ENCODE measurements at regions not wholly inside any gene's neighbourhood (a gene's known extent, or its start where the extent isn't known, plus 50 kb on each side); places are given as distances from the start of the nearest gene placed in this dataset.
"Not testable (repeated sequence)": the region's sequence is repeated elsewhere in the genome, so short reads cannot be mapped to it uniquely, and the experiment has no call there.

DNA sequence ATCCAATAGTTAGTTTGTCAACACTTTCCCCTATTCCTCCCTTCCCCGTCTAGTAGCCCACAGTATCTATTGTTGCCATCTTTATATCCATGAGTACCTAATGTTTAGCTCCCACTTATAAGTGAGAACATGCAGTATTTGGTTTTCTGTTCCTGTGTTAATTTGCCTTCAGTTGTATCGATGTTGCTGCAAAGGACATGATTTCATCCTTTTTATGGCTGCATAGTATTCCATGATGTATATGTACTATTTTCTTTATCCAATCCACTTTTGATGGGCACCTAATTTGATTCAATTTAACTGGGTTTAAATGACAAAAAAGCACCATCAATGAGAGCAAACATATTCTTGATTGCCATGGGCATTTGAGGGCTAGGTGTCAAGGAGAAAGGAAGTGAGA, 321.5 kb upstream of the TBX18 start:
- no peaks in the 10 kb centered on the region for H3K4me1 ChIP-seq (ENCODE audit: control insufficient read depth in 2 of 2, insufficient read depth in 2 of 2, low read length in 2 of 2)
- H3K4me3 ChIP-seq (ENCODE audit: low read length in 2 of 2), result no peak overlapping the region
- no peaks in the 10 kb centered on the region for H3K27me3 ChIP-seq (ENCODE audit: control insufficient read depth in 2 of 2, insufficient read depth in 1 of 2, low read length in 1 of 2)
- H3K27ac ChIP-seq (ENCODE audit: low read depth in 1 of 2, low read length in 1 of 2), result no peak overlapping the region
- H3K36me3 ChIP-seq (ENCODE audit: control insufficient read depth in 2 of 2, insufficient read depth in 2 of 2, low read length in 1 of 2), result no peaks in the 10 kb centered on the region
- WGBS, result 96% methylated on average over 2 of the region's 2 CpGs
- no peaks in the 10 kb centered on the region for H3K9me3 ChIP-seq (ENCODE audit: control insufficient read depth in 2 of 2, insufficient read depth in 1 of 2, low read length in 1 of 2)
- DNase-seq (ENCODE audit: low read depth in 6 of 9, low spot score in 9 of 9), result no peak

DNA sequence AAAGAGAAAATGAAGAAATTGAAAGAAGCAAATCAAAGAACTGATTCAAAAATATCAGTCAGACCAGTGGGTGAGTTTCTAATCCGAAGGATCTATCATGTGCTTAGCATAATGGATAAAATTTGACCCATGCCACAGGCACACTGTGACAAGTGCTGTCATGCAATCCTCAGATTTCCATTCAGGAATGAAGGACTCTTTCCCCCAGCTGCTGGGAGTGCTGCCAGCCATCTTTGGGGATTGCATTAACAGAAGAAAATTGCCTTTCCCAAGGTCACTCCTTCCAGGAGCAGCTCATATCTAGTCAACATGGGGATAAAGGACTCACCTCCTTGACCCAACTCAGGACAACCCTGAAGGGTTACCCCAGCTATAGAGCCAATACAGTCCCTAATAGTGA, 316.7 kb upstream of the TBX18 start:
- no peak for DNase-seq (ENCODE audit: low read depth in 6 of 9, low spot score in 9 of 9)
- 85% methylated on average over 1 of the region's 1 CpG for WGBS
- Histone ChIP-seq H3K4me3 (ENCODE audit: low read length in 2 of 2) (no peak overlapping the region), H3K4me1 (ENCODE audit: control insufficient read depth in 2 of 2, insufficient read depth in 2 of 2, low read length in 2 of 2) (no peaks in the 10 kb centered on the region), H3K27me3 (ENCODE audit: control insufficient read depth in 2 of 2, insufficient read depth in 1 of 2, low read length in 1 of 2) (no peaks in the 10 kb centered on the region), H3K9me3 (ENCODE audit: control insufficient read depth in 2 of 2, insufficient read depth in 1 of 2, low read length in 1 of 2) (no peaks in the 10 kb centered on the region), H3K36me3 (ENCODE audit: control insufficient read depth in 2 of 2, insufficient read depth in 2 of 2, low read length in 1 of 2) (no peaks in the 10 kb centered on the region), H3K27ac (ENCODE audit: low read depth in 1 of 2, low read length in 1 of 2) (no peak overlapping the region)

DNA sequence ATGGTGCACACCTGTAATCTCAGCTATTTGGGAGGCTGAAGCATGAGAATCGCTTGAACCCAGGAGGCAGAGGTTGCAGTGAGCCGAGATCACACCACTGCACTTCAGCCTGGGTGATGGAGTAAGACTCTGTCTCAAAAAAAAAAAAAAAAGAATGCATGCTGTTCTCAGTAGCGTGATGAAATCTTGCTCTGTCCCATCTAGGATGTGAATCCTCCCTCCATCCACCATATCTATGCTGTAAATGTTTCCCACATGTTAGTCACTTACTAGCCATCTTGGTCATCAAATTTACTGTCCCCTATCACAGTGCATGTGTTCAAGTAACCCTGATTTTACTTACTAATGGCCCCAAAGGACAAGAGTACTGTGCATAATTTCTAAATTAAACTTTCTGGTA, 315.4 kb upstream of the TBX18 start:
- no peak overlapping the region for H3K4me3 ChIP-seq (ENCODE audit: low read length in 2 of 2)
- no peak overlapping the region for H3K27ac ChIP-seq (ENCODE audit: low read depth in 1 of 2, low read length in 1 of 2)
- DNase-seq (ENCODE audit: low read depth in 6 of 9, low spot score in 9 of 9), result no peak
- no peaks in the 10 kb centered on the region for H3K27me3 ChIP-seq (ENCODE audit: control insufficient read depth in 2 of 2, insufficient read depth in 1 of 2, low read length in 1 of 2)
- H3K36me3 ChIP-seq (ENCODE audit: control insufficient read depth in 2 of 2, insufficient read depth in 2 of 2, low read length in 1 of 2), result no peaks in the 10 kb centered on the region
- 94% methylated on average over 3 of the region's 3 CpGs for WGBS
- no peaks in the 10 kb centered on the region for H3K4me1 ChIP-seq (ENCODE audit: control insufficient read depth in 2 of 2, insufficient read depth in 2 of 2, low read length in 2 of 2)
- H3K9me3 ChIP-seq (ENCODE audit: control insufficient read depth in 2 of 2, insufficient read depth in 1 of 2, low read length in 1 of 2), result no peaks in the 10 kb centered on the region

DNA sequence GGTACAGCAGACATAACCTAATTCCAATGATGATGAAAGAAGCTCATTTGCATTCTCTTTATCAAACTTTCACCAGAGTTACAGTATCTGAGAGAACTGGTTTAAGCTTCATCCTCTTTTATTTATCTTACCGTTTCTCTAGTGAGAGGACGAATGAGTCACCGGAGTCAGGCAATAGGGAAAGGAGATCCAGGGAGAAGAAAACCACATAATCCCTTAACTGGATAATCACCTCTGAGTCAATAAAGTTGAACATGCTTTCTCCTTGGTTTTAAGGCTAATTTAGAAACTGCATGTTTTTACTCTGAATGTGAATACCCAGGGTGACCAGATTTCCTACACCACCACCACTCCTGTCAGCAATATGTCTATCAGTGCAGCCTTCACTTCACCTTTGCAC, 313.7 kb upstream of the TBX18 start:
- Histone ChIP-seq H3K4me3 (ENCODE audit: low read length in 2 of 2) (no peak overlapping the region), H3K9me3 (ENCODE audit: control insufficient read depth in 2 of 2, insufficient read depth in 1 of 2, low read length in 1 of 2) (no peaks in the 10 kb centered on the region), H3K36me3 (ENCODE audit: control insufficient read depth in 2 of 2, insufficient read depth in 2 of 2, low read length in 1 of 2) (no peaks in the 10 kb centered on the region), H3K4me1 (ENCODE audit: control insufficient read depth in 2 of 2, insufficient read depth in 2 of 2, low read length in 2 of 2) (no peaks in the 10 kb centered on the region), H3K27me3 (ENCODE audit: control insufficient read depth in 2 of 2, insufficient read depth in 1 of 2, low read length in 1 of 2) (no peaks in the 10 kb centered on the region), H3K27ac (ENCODE audit: low read depth in 1 of 2, low read length in 1 of 2) (no peak overlapping the region)
- DNase-seq (ENCODE audit: low read depth in 6 of 9, low spot score in 9 of 9), result no peak
- 94% methylated on average over 3 of the region's 3 CpGs for WGBS

DNA sequence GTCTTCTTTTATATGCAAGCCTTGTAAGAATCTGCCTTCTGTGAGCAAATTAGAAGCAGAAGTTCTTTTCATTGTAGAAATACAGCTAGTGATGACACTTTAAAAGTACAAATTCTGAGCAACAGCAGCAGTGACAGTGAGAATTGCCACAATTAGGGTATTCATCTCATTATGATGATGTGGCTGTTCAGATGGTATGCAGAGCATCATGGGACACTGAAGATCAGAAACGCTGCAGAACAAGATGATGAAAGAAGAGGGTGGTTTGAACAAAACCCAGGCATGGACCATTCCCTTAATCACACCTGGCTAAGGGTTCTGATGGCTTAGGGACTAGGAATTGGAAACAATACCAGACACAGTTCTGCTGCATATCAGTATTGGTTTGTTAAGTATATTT, 312.7 kb upstream of the TBX18 start:
- WGBS, result 58% methylated on average over 1 of the region's 1 CpG
- Histone ChIP-seq H3K36me3 (ENCODE audit: control insufficient read depth in 2 of 2, insufficient read depth in 2 of 2, low read length in 1 of 2) (no peaks in the 10 kb centered on the region), H3K4me3 (ENCODE audit: low read length in 2 of 2) (no peak overlapping the region), H3K4me1 (ENCODE audit: control insufficient read depth in 2 of 2, insufficient read depth in 2 of 2, low read length in 2 of 2) (no peaks in the 10 kb centered on the region), H3K27me3 (ENCODE audit: control insufficient read depth in 2 of 2, insufficient read depth in 1 of 2, low read length in 1 of 2) (no peaks in the 10 kb centered on the region), H3K9me3 (ENCODE audit: control insufficient read depth in 2 of 2, insufficient read depth in 1 of 2, low read length in 1 of 2) (no peaks in the 10 kb centered on the region), H3K27ac (ENCODE audit: low read depth in 1 of 2, low read length in 1 of 2) (no peak overlapping the region)
- DNase-seq (ENCODE audit: low read depth in 6 of 9, low spot score in 9 of 9), result no peak

DNA sequence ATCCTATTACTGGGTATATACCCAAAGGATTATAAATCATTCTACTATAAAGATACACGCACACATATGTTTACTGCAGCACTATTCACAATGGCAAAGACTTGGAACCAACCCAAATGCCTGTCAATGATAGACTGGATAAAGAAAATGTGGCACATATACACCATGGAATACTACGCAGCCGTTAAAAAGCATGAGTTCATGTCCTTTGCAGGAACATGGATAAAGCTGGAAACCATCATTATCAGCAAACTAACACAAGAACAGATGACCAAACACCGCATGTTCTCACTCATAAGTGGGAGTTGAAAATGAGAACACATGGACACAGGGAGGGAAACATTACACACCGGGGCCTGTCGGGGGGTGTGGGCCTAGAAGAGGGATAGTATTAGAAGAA, 307.4 kb upstream of the TBX18 start:
- not testable (repeated sequence) for DNase-seq (ENCODE audit: low read depth in 6 of 9, low spot score in 9 of 9); H3K4me3 ChIP-seq (ENCODE audit: low read length in 2 of 2); H3K4me1 ChIP-seq (ENCODE audit: control insufficient read depth in 2 of 2, insufficient read depth in 2 of 2, low read length in 2 of 2); H3K9me3 ChIP-seq (ENCODE audit: control insufficient read depth in 2 of 2, insufficient read depth in 1 of 2, low read length in 1 of 2); H3K27ac ChIP-seq (ENCODE audit: low read depth in 1 of 2, low read length in 1 of 2); H3K36me3 ChIP-seq (ENCODE audit: control insufficient read depth in 2 of 2, insufficient read depth in 2 of 2, low read length in 1 of 2); H3K27me3 ChIP-seq (ENCODE audit: control insufficient read depth in 2 of 2, insufficient read depth in 1 of 2, low read length in 1 of 2)
- WGBS, result 89% methylated on average over 6 of the region's 6 CpGs

DNA sequence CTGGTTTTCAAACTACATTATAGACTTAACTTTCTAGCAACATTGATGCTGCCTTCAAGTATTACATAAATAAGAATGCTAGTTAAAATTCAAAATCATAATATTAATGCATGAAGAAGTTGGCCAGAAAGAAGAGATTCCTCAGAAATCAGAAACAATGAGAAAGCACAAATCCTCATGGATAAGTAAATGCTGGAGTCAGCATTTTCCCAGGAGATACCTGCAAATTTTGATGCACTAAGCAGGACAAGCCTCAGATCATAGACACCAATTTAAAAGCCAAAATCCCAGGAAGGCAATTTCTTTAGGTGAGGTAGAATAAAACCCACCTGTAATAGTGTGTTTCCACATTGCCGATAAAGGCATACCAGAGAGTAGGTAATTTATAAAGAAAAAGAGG, 305.2 kb upstream of the TBX18 start:
- DNase-seq (ENCODE audit: low read depth in 6 of 9, low spot score in 9 of 9), result no peak
- Histone ChIP-seq H3K9me3 (ENCODE audit: control insufficient read depth in 2 of 2, insufficient read depth in 1 of 2, low read length in 1 of 2) (no peaks in the 10 kb centered on the region), H3K27ac (ENCODE audit: low read depth in 1 of 2, low read length in 1 of 2) (no peak overlapping the region), H3K4me1 (ENCODE audit: control insufficient read depth in 2 of 2, insufficient read depth in 2 of 2, low read length in 2 of 2) (no peaks in the 10 kb centered on the region), H3K36me3 (ENCODE audit: control insufficient read depth in 2 of 2, insufficient read depth in 2 of 2, low read length in 1 of 2) (no peaks in the 10 kb centered on the region), H3K4me3 (ENCODE audit: low read length in 2 of 2) (no peak overlapping the region), H3K27me3 (ENCODE audit: control insufficient read depth in 2 of 2, insufficient read depth in 1 of 2, low read length in 1 of 2) (no peaks in the 10 kb centered on the region)
- 99% methylated on average over 1 of the region's 1 CpG for WGBS

DNA sequence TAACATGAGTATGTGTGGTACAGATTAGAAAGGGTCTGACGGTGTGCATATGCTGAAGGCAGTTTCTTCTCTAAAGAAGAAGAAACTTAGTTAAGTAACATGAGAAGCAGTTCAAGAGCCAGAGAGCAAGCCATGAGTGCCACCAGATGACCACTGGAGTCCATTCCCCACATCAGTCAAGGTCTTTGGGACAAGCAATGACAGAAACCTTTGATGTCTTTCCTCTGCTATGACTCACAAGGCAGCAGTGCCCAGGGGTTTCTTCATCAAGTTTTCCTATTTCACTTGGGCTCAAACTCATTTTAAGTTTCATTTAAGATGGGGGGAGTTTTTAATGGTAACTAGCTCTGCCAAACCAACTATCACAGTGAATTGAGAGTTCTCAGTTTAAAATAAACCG, 303.8 kb upstream of the TBX18 start:
- H3K36me3 ChIP-seq (ENCODE audit: control insufficient read depth in 2 of 2, insufficient read depth in 2 of 2, low read length in 1 of 2), result no peaks in the 10 kb centered on the region
- H3K9me3 ChIP-seq (ENCODE audit: control insufficient read depth in 2 of 2, insufficient read depth in 1 of 2, low read length in 1 of 2), result no peaks in the 10 kb centered on the region
- no peaks in the 10 kb centered on the region for H3K4me1 ChIP-seq (ENCODE audit: control insufficient read depth in 2 of 2, insufficient read depth in 2 of 2, low read length in 2 of 2)
- no peak overlapping the region for H3K4me3 ChIP-seq (ENCODE audit: low read length in 2 of 2)
- DNase-seq (ENCODE audit: low read depth in 6 of 9, low spot score in 9 of 9), result no peak
- no peak overlapping the region for H3K27ac ChIP-seq (ENCODE audit: low read depth in 1 of 2, low read length in 1 of 2)
- no peaks in the 10 kb centered on the region for H3K27me3 ChIP-seq (ENCODE audit: control insufficient read depth in 2 of 2, insufficient read depth in 1 of 2, low read length in 1 of 2)
- 96% methylated on average over 2 of the region's 2 CpGs for WGBS

DNA sequence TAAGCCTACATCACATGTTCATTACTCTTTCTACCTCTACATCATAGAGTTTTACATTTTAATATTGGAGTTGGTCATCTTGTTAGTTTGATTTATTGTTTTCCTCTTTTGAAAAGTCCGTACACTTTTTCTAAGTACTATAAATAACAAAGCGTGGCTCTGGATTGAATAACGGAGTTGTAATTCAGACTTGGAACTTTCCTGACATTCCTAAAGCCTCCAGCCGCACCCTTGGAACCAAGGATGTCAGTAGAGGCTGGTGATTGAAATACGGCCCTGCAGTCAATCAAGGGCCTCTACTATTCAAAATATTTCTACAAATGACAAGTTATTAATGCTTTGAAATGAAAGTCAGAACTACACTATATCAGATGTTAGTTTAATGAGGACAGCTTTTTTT, 301.9 kb upstream of the TBX18 start:
- DNase-seq (ENCODE audit: low read depth in 6 of 9, low spot score in 9 of 9), result no peak
- no peak overlapping the region for H3K4me3 ChIP-seq (ENCODE audit: low read length in 2 of 2)
- no peak overlapping the region for H3K27ac ChIP-seq (ENCODE audit: low read depth in 1 of 2, low read length in 1 of 2)
- H3K4me1 ChIP-seq (ENCODE audit: control insufficient read depth in 2 of 2, insufficient read depth in 2 of 2, low read length in 2 of 2), result no peaks in the 10 kb centered on the region
- no peaks in the 10 kb centered on the region for H3K27me3 ChIP-seq (ENCODE audit: control insufficient read depth in 2 of 2, insufficient read depth in 1 of 2, low read length in 1 of 2)
- H3K9me3 ChIP-seq (ENCODE audit: control insufficient read depth in 2 of 2, insufficient read depth in 1 of 2, low read length in 1 of 2), result no peaks in the 10 kb centered on the region
- WGBS, result 50% methylated on average over 5 of the region's 5 CpGs
- no peaks in the 10 kb centered on the region for H3K36me3 ChIP-seq (ENCODE audit: control insufficient read depth in 2 of 2, insufficient read depth in 2 of 2, low read length in 1 of 2)

DNA sequence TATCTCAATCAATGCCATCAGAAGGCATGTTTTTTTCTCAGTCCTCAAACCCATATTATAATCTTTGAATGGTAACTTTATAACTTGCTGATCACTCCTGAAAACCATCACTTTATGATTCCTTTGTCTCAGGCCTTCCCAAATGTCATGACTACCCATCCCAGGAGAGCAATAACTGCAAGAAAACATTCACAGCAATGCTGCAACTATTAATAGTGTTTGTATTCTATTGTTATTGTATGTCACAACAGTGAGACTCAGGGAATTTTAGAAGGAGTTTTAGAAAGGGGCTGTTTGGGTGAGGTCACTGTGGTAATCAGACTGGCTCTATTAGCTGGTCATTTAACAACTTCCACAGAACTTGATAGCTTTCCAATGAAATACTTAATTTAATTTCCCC, 301.4 kb upstream of the TBX18 start:
- H3K27ac ChIP-seq (ENCODE audit: low read depth in 1 of 2, low read length in 1 of 2), result no peak overlapping the region
- no peak overlapping the region for H3K4me3 ChIP-seq (ENCODE audit: low read length in 2 of 2)
- no peaks in the 10 kb centered on the region for H3K27me3 ChIP-seq (ENCODE audit: control insufficient read depth in 2 of 2, insufficient read depth in 1 of 2, low read length in 1 of 2)
- DNase-seq (ENCODE audit: low read depth in 6 of 9, low spot score in 9 of 9), result no peak
- no peaks in the 10 kb centered on the region for H3K36me3 ChIP-seq (ENCODE audit: control insufficient read depth in 2 of 2, insufficient read depth in 2 of 2, low read length in 1 of 2)
- no peaks in the 10 kb centered on the region for H3K4me1 ChIP-seq (ENCODE audit: control insufficient read depth in 2 of 2, insufficient read depth in 2 of 2, low read length in 2 of 2)
- no peaks in the 10 kb centered on the region for H3K9me3 ChIP-seq (ENCODE audit: control insufficient read depth in 2 of 2, insufficient read depth in 1 of 2, low read length in 1 of 2)
